ENCODE measurements at regions not wholly inside any gene's neighbourhood (a gene's known extent, or its start where the extent isn't known, plus 50 kb on each side); places are given as distances from the start of the nearest gene placed in this dataset.

DNA sequence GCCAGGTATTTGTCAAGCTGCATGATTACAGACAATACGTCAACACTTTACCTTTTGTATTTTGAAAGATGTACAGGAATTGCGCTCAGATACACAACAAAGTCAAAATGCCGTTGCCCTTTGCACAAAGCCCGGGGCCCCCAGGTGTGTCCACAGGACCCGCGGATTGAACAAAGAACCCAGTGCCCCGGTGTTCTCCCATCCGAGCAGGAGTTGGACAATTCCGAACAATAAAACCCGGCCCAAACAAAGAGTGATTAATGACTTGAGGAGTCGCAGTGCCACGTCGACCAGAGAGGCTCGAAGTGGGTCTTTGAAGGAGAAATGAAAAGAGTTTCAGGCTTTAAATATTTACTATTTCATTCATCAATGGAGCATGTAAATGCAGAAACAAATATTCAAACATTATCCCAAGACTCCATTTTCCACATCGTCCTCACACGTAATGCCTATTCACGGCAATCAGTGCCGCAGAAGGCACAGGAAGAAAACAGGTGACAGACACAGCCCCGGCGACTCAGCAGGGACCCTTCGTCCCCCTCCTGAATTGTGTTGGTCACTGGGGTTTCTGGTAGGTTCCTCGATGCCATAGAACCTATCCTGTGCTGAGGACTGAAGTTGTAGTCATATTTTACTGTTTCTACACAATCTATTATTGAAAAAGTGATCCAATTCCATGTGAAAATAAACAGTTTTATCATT, 70.9 kb upstream of the MGMT start:
- DNase-seq (ENCODE audit: low read depth), result no peak
- H3K4me3 ChIP-seq (ENCODE audit: low read depth, low read length), result no peak overlapping the region
- TF ChIP-seq CTCF (IDR thresholded peaks at IDR 0.05; ENCODE audit: insufficient read depth, low read depth, low read length, missing control alignments), result no peak

- no peak overlapping the region for H3K4me3 ChIP-seq (ENCODE audit: low read depth, low read length)
- no peak for DNase-seq (ENCODE audit: low read depth)
- TF ChIP-seq CTCF (IDR thresholded peaks at IDR 0.05; ENCODE audit: insufficient read depth, low read depth, low read length, missing control alignments), result no peak
These were observed 69.7 kb upstream of the MGMT start for GRCh38 chr10:129397198-129397974.

DNA sequence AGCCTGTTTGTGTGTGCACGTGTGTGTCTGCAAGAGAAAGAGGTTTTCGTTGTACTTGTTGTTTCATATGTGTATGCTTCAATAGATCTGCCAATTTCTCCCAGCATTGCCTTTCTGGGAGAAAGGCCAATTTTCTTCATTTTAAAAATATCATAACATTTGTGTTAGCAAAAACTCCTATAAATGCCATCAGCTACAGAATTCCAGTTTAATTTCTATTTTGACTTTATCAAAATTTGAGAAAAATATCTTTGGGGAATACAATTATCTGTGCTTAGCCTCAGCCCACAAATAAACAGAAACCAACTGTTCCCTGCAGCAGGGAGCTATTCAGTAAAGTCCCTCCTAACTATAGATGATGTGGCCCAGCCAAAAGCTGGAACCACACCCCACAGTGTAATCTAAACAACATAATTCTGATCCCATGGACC, 68.3 kb upstream of the MGMT start:
- TF ChIP-seq CTCF (IDR thresholded peaks at IDR 0.05; ENCODE audit: insufficient read depth, low read depth, low read length, missing control alignments), result no peak
- no peak for DNase-seq (ENCODE audit: low read depth)
- H3K4me3 ChIP-seq (ENCODE audit: low read depth, low read length), result no peak overlapping the region

DNA sequence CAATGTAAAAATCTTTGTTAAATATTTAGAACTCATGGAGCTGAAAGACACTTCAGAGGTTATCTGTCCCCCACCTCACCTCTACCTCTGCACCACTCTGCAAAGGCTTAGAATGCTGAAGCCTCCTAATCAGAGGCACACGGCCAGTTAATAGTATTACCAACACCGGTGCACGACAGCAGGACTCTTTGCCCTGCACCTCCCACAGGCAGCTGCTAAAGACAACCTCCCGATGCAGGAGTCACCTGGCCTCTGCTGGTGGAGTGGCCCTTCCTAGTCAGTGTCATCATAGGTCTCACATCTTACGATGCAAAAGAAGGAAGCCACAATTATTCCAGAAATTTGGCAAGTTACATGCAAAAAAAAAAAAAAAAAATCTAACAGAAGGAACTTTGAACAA, 66.6 kb upstream of the MGMT start:
- H3K4me3 ChIP-seq (ENCODE audit: low read depth, low read length), result no peak overlapping the region
- TF ChIP-seq CTCF (IDR thresholded peaks at IDR 0.05; ENCODE audit: insufficient read depth, low read depth, low read length, missing control alignments), result no peak
- no peak for DNase-seq (ENCODE audit: low read depth)

- DNase-seq (ENCODE audit: low read depth), result no peak
- TF ChIP-seq CTCF (IDR thresholded peaks at IDR 0.05; ENCODE audit: insufficient read depth, low read depth, low read length, missing control alignments), result no peak
- no peak overlapping the region for H3K4me3 ChIP-seq (ENCODE audit: low read depth, low read length)
These were observed 64.6 kb upstream of the MGMT start for GRCh38 chr10:129402459-129402858.

DNA sequence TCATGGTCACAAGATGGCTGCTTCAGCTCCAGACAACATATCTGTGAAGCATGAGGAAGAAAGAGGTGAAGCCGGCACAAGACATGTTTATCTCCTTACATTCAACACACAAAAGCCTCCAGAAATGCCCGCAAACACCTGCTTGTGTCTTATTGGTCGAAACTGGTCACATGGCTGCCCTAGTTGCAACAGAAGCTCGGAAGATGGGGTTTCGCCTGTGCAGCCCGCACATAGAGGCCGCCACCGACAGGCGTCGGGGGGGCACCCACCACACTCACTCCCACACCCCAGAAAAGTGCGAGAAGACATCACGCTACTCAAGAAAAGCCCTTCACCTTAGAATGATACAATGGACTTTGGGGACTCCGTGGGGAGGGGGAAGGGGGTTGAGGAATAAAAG, 63.0 kb upstream of the MGMT start:
- no peak for TF ChIP-seq CTCF (IDR thresholded peaks at IDR 0.05; ENCODE audit: insufficient read depth, low read depth, low read length, missing control alignments)
- DNase-seq (ENCODE audit: low read depth), result no peak
- no peak overlapping the region for H3K4me3 ChIP-seq (ENCODE audit: low read depth, low read length)

Data from GM12865 (cell line).